Neural cell (in vitro differentiated cells): ENCODE measurements at regions not wholly inside any gene's neighbourhood (a gene's known extent, or its start where the extent isn't known, plus 50 kb on each side); places are given as distances from the start of the nearest gene placed in this dataset.
A peak's percentile ranks its signal among the peaks of the same experiment; 100 is the strongest.

Source experiments
- H2AFZ ChIP-seq: fragments of 200-600, 300-800 bp; sonication (generic), shearing (Covaris generic); 2 replicates; pipeline ENCODE4 v1.6.0; 2014; ENCODE audit warnings: low read depth, mild to moderate bottlenecking, antibody characterized with exemption, low read length, moderate library complexity
- H3F3A ChIP-seq: fragments of 200-600 bp; shearing (Covaris generic); 2 replicates; pipeline ENCODE4 v1.6.1; 2016; ENCODE audit warnings: mild to moderate bottlenecking, moderate library complexity, mixed read lengths, antibody characterized with exemption, low read length; ENCODE audit not compliant: insufficient read depth, poor library complexity, severe bottlenecking
- H3K27ac ChIP-seq: fragments of 200-600, 300-800 bp; sonication (generic), shearing (Covaris generic); 2 replicates; pipeline ENCODE4 v1.5.1; 2014; ENCODE audit warnings: mild to moderate bottlenecking, low read length, moderate library complexity
- H3K27me3 ChIP-seq: fragments of 300-800, 200-600 bp; sonication (generic), shearing (Covaris generic); 2 replicates; pipeline ENCODE4 v1.6.0; 2014; ENCODE audit warnings: mild to moderate bottlenecking, low read depth, low read length, moderate library complexity; ENCODE audit not compliant: insufficient read depth
- H3K36me3 ChIP-seq: fragments of 300-800, 200-600 bp; sonication (generic), shearing (Covaris generic); 2 replicates; pipeline ENCODE4 v1.5.1; 2014; ENCODE audit warnings: mild to moderate bottlenecking, antibody characterized with exemption, low read length, moderate library complexity; ENCODE audit not compliant: insufficient read depth
- H3K4me2 ChIP-seq: fragments of 300-800, 200-600 bp; sonication (generic), shearing (Covaris generic); 2 replicates; pipeline ENCODE4 v1.6.0; 2014; ENCODE audit warnings: mild to moderate bottlenecking, low read length
- H3K4me3 ChIP-seq: fragments of 300-800, 200-600 bp; sonication (generic), shearing (Covaris generic); 2 replicates; pipeline ENCODE4 v1.5.1; 2014; ENCODE audit warnings: mild to moderate bottlenecking, low read length, moderate library complexity
- H3K79me2 ChIP-seq: fragments of 200-600 bp; shearing (Covaris generic); replicated peaks from 2 replicates; pipeline ENCODE4 v1.6.0; 2014; ENCODE audit warnings: mild to moderate bottlenecking, low read length, moderate library complexity; ENCODE audit not compliant: insufficient read depth
- H3K9ac ChIP-seq: fragments of 300-800, 200-600 bp; sonication (generic), shearing (Covaris generic); 2 replicates; pipeline ENCODE4 v1.6.1; 2016; ENCODE audit warnings: mild to moderate bottlenecking, low read length, mixed read lengths
- H3K9me2 ChIP-seq: fragments of 200-600 bp; shearing (Covaris generic); 2 replicates; pipeline ENCODE4 v1.6.1; 2016; ENCODE audit warnings: mild to moderate bottlenecking, low read length, mixed read lengths; ENCODE audit not compliant: insufficient read depth
- H3K9me3 ChIP-seq: fragments of 200-600, 300-800 bp; sonication (generic), shearing (Covaris generic); 2 replicates; pipeline ENCODE4 v1.6.1; 2016; ENCODE audit warnings: mild to moderate bottlenecking, mixed run types, low read length, moderate library complexity, mixed read lengths
- H4K20me1 ChIP-seq: fragments of 200-600 bp; shearing (Covaris generic); 2 replicates; pipeline ENCODE4 v1.6.1; 2016; ENCODE audit warnings: mild to moderate bottlenecking, mixed run types; ENCODE audit not compliant: insufficient read depth
- EP300 ChIP-seq: fragments of 450-650 bp; conservative IDR thresholded peaks from 2 replicates; pipeline ENCODE4 v1.6.1; 2014; ENCODE audit warnings: antibody characterized with exemption, mild to moderate bottlenecking, moderate library complexity; ENCODE audit not compliant: poor library complexity, severe bottlenecking
- EZH2 ChIP-seq: fragments of 200-600, 300-800 bp; shearing (Covaris generic), sonication (generic); IDR thresholded peaks from 2 replicates; pipeline ENCODE4 v1.6.1; 2014; ENCODE audit warnings: antibody characterized with exemption, low read length, borderline replicate concordance, mild to moderate bottlenecking; ENCODE audit not compliant: insufficient read depth, poor library complexity, severe bottlenecking
- MXI1 ChIP-seq: fragments of 450-650 bp; conservative IDR thresholded peaks from 2 replicates; pipeline ENCODE4 v1.6.1; 2014; ENCODE audit warnings: antibody characterized with exemption, mild to moderate bottlenecking; ENCODE audit not compliant: poor library complexity, severe bottlenecking
- POLR2AphosphoS5 ChIP-seq: IDR thresholded peaks from 2 replicates; pipeline ENCODE4 v1.6.1; 2012
- RAD21 ChIP-seq: fragments of 450-650 bp; conservative IDR thresholded peaks from 2 replicates; pipeline ENCODE4 v1.6.1; 2014; ENCODE audit warnings: antibody characterized with exemption, mild to moderate bottlenecking, moderate library complexity
- SMC3 ChIP-seq: fragments of 450-650 bp; conservative IDR thresholded peaks from 2 replicates; pipeline ENCODE4 v1.6.1; 2014; ENCODE audit warnings: antibody characterized with exemption, mild to moderate bottlenecking, moderate library complexity; ENCODE audit not compliant: poor library complexity
- TAF1 ChIP-seq: IDR thresholded peaks from 2 replicates; pipeline ENCODE4 v1.6.1; 2012; ENCODE audit warnings: low read depth
- TF ChIP-seq, protein P1 (sequence below): fragments of 450-650 bp; IDR thresholded peaks from 2 replicates; pipeline ENCODE4 v1.5.1; 2014; ENCODE audit warnings: antibody characterized with exemption, mild to moderate bottlenecking, moderate library complexity; ENCODE audit not compliant: poor library complexity, severe bottlenecking
- TF ChIP-seq, protein P2 (sequence below): IDR thresholded peaks from 2 replicates; pipeline ENCODE4 v1.6.1; 2012; ENCODE audit warnings: borderline replicate concordance

DNA sequence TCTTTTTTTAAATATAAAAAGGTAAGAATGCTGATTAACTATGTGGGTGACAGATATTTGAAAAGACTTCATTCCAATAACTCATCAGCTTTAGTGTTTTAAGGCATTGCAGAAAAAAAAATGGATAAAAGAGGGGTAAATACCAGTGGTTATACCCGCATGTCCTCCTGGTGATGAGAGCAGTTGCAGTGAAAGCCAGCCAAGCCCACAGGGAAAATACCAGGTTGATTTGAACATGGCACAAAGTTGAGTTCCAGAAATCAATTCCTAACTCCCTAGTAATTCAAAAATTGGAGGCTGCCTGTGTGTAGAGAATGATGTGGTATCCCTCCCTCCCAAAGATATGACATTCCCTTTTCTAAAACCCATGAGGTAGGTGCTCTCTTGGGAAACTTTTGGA is 453.2 kb upstream of the SOX9 start:
- peak overlapping the region; percentile 62 for H3K27ac ChIP-seq
- H3K9me2 ChIP-seq = no peaks in the 10 kb centered on the region
- no peak overlapping the region for H2AFZ ChIP-seq
- TF ChIP-seq, protein P1, sequence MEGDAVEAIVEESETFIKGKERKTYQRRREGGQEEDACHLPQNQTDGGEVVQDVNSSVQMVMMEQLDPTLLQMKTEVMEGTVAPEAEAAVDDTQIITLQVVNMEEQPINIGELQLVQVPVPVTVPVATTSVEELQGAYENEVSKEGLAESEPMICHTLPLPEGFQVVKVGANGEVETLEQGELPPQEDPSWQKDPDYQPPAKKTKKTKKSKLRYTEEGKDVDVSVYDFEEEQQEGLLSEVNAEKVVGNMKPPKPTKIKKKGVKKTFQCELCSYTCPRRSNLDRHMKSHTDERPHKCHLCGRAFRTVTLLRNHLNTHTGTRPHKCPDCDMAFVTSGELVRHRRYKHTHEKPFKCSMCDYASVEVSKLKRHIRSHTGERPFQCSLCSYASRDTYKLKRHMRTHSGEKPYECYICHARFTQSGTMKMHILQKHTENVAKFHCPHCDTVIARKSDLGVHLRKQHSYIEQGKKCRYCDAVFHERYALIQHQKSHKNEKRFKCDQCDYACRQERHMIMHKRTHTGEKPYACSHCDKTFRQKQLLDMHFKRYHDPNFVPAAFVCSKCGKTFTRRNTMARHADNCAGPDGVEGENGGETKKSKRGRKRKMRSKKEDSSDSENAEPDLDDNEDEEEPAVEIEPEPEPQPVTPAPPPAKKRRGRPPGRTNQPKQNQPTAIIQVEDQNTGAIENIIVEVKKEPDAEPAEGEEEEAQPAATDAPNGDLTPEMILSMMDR = no peak
- no peak for TF ChIP-seq RAD21
- no peak for TF ChIP-seq POLR2AphosphoS5
- TF ChIP-seq, protein P2, sequence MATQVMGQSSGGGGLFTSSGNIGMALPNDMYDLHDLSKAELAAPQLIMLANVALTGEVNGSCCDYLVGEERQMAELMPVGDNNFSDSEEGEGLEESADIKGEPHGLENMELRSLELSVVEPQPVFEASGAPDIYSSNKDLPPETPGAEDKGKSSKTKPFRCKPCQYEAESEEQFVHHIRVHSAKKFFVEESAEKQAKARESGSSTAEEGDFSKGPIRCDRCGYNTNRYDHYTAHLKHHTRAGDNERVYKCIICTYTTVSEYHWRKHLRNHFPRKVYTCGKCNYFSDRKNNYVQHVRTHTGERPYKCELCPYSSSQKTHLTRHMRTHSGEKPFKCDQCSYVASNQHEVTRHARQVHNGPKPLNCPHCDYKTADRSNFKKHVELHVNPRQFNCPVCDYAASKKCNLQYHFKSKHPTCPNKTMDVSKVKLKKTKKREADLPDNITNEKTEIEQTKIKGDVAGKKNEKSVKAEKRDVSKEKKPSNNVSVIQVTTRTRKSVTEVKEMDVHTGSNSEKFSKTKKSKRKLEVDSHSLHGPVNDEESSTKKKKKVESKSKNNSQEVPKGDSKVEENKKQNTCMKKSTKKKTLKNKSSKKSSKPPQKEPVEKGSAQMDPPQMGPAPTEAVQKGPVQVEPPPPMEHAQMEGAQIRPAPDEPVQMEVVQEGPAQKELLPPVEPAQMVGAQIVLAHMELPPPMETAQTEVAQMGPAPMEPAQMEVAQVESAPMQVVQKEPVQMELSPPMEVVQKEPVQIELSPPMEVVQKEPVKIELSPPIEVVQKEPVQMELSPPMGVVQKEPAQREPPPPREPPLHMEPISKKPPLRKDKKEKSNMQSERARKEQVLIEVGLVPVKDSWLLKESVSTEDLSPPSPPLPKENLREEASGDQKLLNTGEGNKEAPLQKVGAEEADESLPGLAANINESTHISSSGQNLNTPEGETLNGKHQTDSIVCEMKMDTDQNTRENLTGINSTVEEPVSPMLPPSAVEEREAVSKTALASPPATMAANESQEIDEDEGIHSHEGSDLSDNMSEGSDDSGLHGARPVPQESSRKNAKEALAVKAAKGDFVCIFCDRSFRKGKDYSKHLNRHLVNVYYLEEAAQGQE = no peak
- TF ChIP-seq SMC3 = no peak
- TF ChIP-seq EP300 = no peak
- TF ChIP-seq MXI1 = no peak
- TF ChIP-seq EZH2 = no peak
- no peak for TF ChIP-seq TAF1
- H3K9me3 ChIP-seq = no peaks in the 10 kb centered on the region
- no peak overlapping the region for H3K9ac ChIP-seq
- H3K4me3 ChIP-seq = no peak overlapping the region
- H3K79me2 ChIP-seq = no peaks in the 10 kb centered on the region
- no peak overlapping the region for H3K4me2 ChIP-seq
- no peaks in the 10 kb centered on the region for H3K36me3 ChIP-seq
- H3K27me3 ChIP-seq = no peaks in the 10 kb centered on the region
- H4K20me1 ChIP-seq = no peaks in the 10 kb centered on the region
- H3F3A ChIP-seq = peaks cover 3% of the 10 kb centered on the region

DNA sequence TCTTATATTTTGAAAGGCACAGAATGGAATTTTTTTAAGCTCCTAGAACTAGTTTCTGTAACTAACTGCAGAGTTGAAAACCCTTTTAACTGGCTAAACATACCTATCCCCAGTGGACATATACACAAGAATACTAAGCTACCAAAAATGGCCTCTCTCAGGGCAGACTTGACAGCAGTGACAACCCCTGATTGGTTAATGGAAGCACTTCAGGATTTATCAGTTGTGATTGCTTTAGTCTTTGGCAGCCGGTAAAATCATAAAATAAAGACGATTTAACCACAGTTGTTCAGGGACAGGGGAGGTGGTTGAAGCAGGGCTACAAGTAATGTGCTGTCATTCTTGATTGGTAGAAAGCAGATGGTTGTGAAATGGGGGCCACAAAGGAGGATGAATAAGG is 452.0 kb upstream of the SOX9 start:
- H3K36me3 ChIP-seq = no peaks in the 10 kb centered on the region
- no peak overlapping the region for H3K9ac ChIP-seq
- no peaks in the 10 kb centered on the region for H3K9me3 ChIP-seq
- H3K4me3 ChIP-seq = peak overlapping the region; percentile 21
- peak overlapping the region; percentile 62 for H3K27ac ChIP-seq
- no peaks in the 10 kb centered on the region for H3K79me2 ChIP-seq
- H3K4me2 ChIP-seq = no peak overlapping the region
- TF ChIP-seq POLR2AphosphoS5 = peak; percentile 64
- TF ChIP-seq, protein P2 = no peak
- peak; percentile 18 for TF ChIP-seq RAD21
- TF ChIP-seq, protein P1 = no peak
- TF ChIP-seq EP300 = peak; percentile 90
- no peaks in the 10 kb centered on the region for H3K27me3 ChIP-seq
- no peaks in the 10 kb centered on the region for H3K9me2 ChIP-seq
- peaks cover 3% of the 10 kb centered on the region for H3F3A ChIP-seq
- H2AFZ ChIP-seq = no peak overlapping the region
- no peaks in the 10 kb centered on the region for H4K20me1 ChIP-seq
